ENCODE measurements at regions not wholly inside any gene's neighbourhood (a gene's known extent, or its start where the extent isn't known, plus 50 kb on each side); places are given as distances from the start of the nearest gene placed in this dataset.
"Not testable (repeated sequence)": the region's sequence is repeated elsewhere in the genome, so short reads cannot be mapped to it uniquely, and the experiment has no call there.

DNA sequence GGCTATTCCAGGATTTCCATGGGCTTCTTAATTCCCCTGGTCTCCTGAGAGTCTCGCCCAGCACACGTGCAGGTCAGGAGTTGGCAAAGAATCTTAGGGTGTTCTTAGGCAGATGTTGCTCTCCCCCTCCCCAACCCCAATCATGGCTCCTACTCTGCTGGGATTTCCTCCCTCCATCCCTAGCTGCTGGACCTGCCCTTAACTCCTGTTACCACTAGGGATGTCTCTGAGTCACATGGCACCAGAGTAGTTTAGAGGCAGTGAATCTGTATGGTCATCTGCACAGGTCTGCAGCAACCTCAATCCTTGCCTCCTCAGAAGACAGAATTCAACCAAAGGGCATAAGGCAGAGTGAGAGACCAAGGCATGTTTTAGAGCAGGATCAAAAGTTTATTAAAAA lies 51.8 kb upstream of the CHST3 start:
- peak; percentile 60 for ATAC-seq

GRCh38 chr10:71911296-71911953 lies 52.8 kb upstream of the CHST3 start:
- ATAC-seq = no peak

DNA sequence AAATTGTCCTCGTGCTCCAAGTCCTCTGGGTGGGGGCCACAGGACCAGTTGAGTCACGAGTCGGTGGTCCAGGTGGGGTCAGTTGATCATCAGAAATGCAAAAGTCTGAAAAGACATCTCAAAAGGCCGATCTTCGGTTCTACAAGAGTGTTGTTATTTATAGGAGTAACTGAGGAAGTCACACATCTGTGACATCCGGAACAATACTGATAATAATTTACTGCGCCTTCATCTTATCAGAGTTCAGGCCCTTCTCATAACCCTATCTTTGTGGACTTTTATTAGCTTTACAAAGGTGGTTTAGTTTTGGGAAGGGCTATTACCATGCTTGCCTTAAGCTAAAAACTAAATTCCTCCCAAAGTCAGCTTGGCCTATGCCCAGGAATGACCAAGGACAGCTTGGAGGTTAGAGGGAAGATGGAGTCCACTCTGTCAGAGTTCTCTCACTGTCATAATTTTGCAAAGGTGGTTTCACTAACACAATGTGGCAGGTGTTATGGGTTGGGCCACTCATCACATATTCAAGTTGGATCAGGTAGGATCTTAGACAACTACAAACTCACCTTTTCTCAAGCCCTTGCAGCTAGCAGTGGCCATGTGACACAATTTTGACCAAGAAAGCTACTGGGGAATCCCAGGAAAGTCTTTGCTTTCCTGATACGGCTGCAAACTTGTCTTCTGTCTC lies 54.7 kb upstream of the CHST3 start:
- peak; percentile 37 for ATAC-seq

DNA sequence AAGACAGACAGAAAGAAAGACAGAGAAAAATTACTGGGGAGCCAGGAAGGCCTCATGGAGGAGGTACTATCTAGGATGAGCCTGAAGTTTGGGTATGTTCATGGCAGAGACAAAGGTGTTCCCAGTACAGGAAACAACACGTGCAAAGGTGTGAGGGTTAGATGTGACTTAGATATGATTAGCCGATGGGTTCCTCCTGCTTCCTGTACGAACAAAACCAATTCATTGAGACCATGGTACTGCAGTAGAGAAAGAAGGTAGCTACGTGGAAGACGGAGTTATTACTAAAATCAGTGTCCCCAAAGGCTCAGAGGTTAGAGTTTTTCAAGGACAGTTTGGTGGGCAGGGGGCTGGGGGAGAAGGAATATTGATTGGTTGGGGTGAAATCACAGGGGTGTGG lies 55.2 kb upstream of the CHST3 start:
- ATAC-seq = no peak

- no peak for ATAC-seq
Observed at GRCh38 chr10:71905164-71905563, 54.1 kb upstream of the PSAP start.

DNA sequence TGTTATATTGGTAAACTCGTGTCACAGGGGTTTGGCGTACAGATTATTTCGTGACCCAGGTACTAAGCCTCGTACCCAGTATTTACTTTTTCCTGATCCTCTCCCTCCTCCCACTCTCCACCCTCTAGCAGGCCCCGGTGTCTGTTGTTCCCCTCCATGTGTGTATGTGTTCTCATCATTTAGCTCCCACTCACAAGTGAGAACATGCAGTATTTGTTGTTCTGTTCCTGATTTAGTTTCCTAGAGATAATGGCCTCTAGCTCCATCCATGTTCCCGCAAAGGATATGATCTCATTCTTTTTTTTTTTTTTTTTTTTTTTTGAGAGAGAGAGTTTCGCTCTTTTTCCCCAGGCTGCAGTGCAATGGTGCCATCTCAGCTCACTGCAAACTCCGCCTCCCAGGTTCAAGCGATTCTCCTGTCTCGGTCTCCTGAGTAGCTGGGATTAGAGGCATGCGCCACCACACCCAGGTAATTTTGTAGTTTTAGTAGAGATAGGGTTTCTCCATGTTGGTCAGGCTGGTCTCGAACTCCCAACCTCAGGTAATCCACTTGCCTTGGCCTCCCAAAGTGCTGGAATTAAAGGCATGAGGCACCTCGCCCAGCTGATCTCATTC lies 52.7 kb upstream of the PSAP start:
- not testable (repeated sequence) for ATAC-seq

GRCh38 chr10:71902351-71902750 lies 51.3 kb upstream of the PSAP start:
- ATAC-seq = no peak
